Immature natural killer cell (primary cell): ENCODE measurements at regions not wholly inside any gene's neighbourhood (a gene's known extent, or its start where the extent isn't known, plus 50 kb on each side); places are given as distances from the start of the nearest gene placed in this dataset.

Experiments used
- DNase-seq, 3 donors: peaks; one replicate each; pipeline ENCODE4 v3.0.0; 2022; ENCODE audit warnings: mixed read lengths in 1 of 3
- H3K27ac Mint-ChIP-seq, 6 donors: one replicate each; pipeline ENCODE4 v1.8.0; 2020; ENCODE audit warnings: mixed read lengths in 6 of 6, mild to moderate bottlenecking in 5 of 6, inconsistent platforms in 4 of 6, moderate library complexity in 3 of 6
- H3K27me3 Mint-ChIP-seq, 3 donors: one replicate each; pipeline ENCODE4 v1.8.0; 2020 to 2021; ENCODE audit warnings: low read depth in 3 of 3, mild to moderate bottlenecking in 3 of 3, mixed read lengths in 3 of 3, moderate library complexity in 3 of 3, inconsistent platforms in 1 of 3
- H3K36me3 Mint-ChIP-seq, 3 donors: one replicate each; pipeline ENCODE4 v1.8.0; 2020; ENCODE audit warnings: mixed read lengths in 3 of 3, inconsistent platforms in 2 of 3, mild to moderate bottlenecking in 2 of 3
- H3K4me1 Mint-ChIP-seq, 2 donors: one replicate each; pipeline ENCODE4 v1.8.0; 2020; ENCODE audit warnings: inconsistent platforms in 2 of 2, mild to moderate bottlenecking in 2 of 2, mixed read lengths in 2 of 2, moderate library complexity in 1 of 2
- H3K4me3 Mint-ChIP-seq, 5 donors: one replicate each; pipeline ENCODE4 v1.8.0; 2020; ENCODE audit warnings: mild to moderate bottlenecking in 5 of 5, mixed read lengths in 5 of 5, inconsistent platforms in 3 of 5, moderate library complexity in 3 of 5
- H3K9me3 Mint-ChIP-seq, 6 donors: one replicate each; pipeline ENCODE4 v1.8.0; 2020; ENCODE audit warnings: mild to moderate bottlenecking in 6 of 6, mixed read lengths in 6 of 6, inconsistent platforms in 4 of 6, moderate library complexity in 3 of 6

DNA sequence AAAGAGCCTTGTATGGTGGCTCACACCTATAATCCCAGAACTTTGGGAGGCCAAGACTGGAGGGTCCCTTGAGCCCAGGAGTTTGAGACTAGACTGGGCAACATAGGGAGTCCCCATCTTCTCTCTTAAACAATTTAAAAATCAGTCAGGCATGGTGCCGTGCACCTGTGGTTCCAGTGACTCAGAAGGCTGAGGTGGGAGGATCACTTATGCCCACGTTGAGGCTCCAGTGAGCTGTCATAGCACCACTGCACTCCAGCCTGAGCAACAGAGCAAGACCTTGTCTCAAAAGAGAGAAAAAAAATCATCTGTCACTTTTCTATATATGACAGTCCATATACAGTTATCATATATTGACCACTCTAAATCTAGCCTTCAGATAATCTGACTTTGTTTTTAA lies 658.3 kb downstream of the LTN1 start:
- H3K27me3 Mint-ChIP-seq = peaks cover 0 to 4% (median 2%) of the 10 kb centered on the region in 3 donors
- H3K4me1 Mint-ChIP-seq = no peaks in the 10 kb centered on the region
- no peak for DNase-seq
- peaks cover 0 to 4% (median 0%) of the 10 kb centered on the region in 3 donors for H3K36me3 Mint-ChIP-seq
- no peak overlapping the region for H3K4me3 Mint-ChIP-seq
- peaks cover 0 to 14% (median 6%) of the 10 kb centered on the region in 6 donors for H3K9me3 Mint-ChIP-seq
- no peak overlapping the region for H3K27ac Mint-ChIP-seq

DNA sequence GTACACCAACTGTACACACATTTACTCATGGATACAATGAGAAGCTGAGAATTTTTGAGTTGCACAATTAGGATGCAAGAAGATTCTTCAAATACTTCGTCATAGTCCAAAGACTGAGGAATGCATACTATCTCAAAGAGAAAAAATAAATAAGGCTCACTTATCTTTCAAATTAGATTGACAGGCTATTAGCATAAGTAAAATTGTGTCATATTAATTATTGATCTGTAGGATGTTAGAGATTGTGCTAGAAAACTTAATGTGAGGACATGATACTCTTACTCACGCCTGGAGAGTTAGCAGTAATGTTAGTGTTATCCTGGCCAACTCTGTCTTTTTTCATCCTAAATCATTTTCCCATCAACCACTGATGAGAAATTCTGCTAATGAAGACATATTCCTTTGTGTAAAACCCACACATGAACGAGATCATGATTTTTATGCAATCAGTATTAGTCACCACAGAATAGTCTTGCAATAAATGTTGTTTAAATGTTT lies 659.0 kb downstream of the LTN1 start:
- H3K4me1 Mint-ChIP-seq = no peaks in the 10 kb centered on the region
- peaks cover 1 to 17% (median 10%) of the 10 kb centered on the region in 6 donors for H3K9me3 Mint-ChIP-seq
- no peak overlapping the region for H3K4me3 Mint-ChIP-seq
- H3K27me3 Mint-ChIP-seq = peaks cover 0 to 4% (median 2%) of the 10 kb centered on the region in 3 donors
- H3K36me3 Mint-ChIP-seq = peaks cover 0 to 4% (median 0%) of the 10 kb centered on the region in 3 donors
- no peak overlapping the region for H3K27ac Mint-ChIP-seq
- no peak for DNase-seq

GRCh38 chr21:28332796-28333195 lies 659.9 kb downstream of the LTN1 start:
- Mint-ChIP-seq H3K27me3 (peaks cover 0 to 6% (median 2%) of the 10 kb centered on the region in 3 donors), H3K4me1 (no peaks in the 10 kb centered on the region), H3K9me3 (peaks cover 1 to 23% (median 12%) of the 10 kb centered on the region in 6 donors), H3K27ac (no peak overlapping the region), H3K4me3 (no peak overlapping the region), H3K36me3 (peaks cover 0 to 4% (median 0%) of the 10 kb centered on the region in 3 donors)
- no peak for DNase-seq

DNA sequence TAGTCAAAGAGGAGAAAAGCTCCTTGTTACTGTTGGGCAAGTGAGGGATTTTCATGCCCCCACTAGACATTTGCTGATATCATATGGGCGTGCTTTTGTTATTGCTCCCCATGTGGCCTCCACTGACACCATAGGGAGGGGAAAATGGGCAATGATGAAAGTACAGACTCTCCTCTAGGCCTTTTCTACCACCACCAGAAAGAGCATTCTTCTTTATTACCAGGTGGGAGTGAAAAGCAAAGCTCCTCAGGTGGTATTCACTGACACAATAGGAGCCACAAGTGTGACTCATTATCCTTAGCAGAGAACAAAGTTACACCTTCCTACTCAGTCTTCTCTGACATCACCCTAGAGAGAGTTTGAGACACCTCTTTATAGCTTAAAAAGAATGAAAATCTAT lies 667.1 kb downstream of the LTN1 start:
- Mint-ChIP-seq H3K4me1 (no peaks in the 10 kb centered on the region), H3K9me3 (peaks cover 5 to 57% (median 24%) of the 10 kb centered on the region in 6 donors), H3K27me3 (peaks cover 2 to 6% (median 4%) of the 10 kb centered on the region in 3 donors), H3K27ac (no peak overlapping the region), H3K36me3 (peaks cover 0 to 4% (median 0%) of the 10 kb centered on the region in 3 donors), H3K4me3 (no peak overlapping the region)
- DNase-seq = no peak

DNA sequence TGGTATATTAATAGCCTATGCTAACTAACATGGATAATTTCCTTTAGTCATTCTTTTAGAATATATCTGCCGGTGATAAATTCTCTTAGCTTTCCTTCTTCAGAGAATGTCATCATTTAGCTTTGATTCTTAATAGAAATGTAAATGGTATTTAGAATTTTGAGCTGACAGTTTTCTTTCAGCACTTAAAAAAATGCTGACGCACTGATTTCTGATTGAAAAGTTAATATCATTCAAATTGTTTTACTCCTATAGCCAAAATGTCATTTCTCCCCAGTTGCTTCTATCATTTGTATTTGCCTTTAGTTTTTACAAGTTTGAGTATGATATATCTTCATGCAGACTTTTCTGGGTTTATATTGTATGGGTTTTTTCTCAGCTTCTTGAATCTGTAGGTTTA lies 668.0 kb downstream of the LTN1 start:
- Mint-ChIP-seq H3K36me3 (no peaks in the 10 kb centered on the region), H3K4me3 (no peak overlapping the region), H3K27ac (no peak overlapping the region), H3K9me3 (peaks cover 8 to 54% (median 22%) of the 10 kb centered on the region in 6 donors), H3K4me1 (no peaks in the 10 kb centered on the region), H3K27me3 (peaks cover 2% of the 10 kb centered on the region in 3 donors)
- DNase-seq = no peak

DNA sequence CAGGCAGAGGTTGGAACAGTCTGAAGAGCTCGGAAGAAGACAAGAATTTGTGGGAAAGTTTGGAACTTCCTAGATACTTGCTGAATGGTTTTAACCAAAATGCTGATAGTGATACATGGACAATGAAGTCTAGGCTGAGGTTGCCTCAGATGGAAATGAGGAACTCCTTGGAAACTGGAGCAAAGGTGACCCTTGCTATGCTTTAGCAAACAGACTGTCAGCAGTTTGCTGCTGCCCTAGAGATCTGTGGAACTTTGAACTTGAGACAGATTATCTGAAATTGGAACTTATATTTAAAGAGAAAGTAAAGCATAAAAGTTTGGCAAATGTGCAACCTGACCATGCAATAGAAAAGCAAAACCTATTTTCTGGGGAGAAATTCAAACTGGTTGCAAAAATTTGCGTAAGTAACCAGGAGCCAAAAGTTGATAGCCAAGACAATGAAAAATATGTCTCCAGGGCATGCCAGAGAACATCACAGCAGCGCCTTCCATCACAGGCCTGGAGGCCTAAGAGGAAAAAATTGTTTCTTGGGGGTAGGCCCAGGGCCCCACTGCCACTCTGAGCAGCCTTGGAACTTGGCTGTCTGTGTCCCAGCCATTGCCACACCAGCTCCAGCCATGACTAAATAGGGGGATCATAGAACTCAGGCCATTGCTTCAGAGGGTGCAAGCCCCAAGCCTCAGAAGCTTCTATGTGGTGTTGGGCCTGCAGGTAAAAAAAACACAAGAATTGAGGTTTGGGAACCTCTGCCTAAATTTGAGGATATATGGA lies 675.3 kb downstream of the LTN1 start:
- Mint-ChIP-seq H3K9me3 (peaks cover 6 to 31% (median 12%) of the 10 kb centered on the region in 6 donors), H3K4me1 (no peaks in the 10 kb centered on the region), H3K27me3 (peaks cover 0 to 2% (median 0%) of the 10 kb centered on the region in 3 donors), H3K4me3 (no peak overlapping the region), H3K36me3 (no peaks in the 10 kb centered on the region), H3K27ac (no peak overlapping the region)
- DNase-seq = no peak

DNA sequence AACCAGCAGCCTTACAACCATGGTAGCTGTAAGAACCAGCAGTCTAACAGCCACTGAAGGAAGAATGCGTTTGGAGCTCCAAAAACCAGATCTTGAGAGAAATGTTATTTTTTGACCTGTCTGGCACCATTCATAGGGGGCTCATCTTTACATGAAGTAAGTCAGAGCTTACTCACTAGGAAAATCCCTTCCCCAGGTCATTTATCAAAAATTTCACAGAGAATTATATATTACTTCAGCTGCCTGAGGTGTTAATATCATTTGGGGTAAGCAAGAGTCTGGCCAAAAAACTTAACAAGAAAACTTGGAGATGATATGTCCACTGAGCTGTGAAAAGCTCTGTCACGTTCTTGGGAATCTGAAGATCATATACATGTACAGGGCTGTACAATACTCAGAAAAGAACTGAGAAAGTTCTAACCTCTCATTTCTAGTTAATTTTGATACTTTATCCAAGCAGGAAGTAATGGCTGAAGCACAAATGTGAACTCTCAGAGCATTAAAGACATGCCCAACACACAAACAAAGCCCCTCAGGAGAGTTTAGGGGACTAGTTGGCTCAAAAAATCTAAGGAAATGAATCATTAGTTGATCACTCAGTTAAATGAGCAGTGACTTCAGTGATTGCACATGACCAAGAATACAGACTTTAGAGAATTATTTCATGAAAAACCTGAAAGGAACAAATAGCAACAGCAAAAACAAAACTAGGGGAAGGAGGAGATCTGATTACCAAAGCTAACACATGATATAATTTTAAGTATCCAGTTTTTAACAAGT lies 681.1 kb downstream of the LTN1 start:
- H3K4me3 Mint-ChIP-seq = no peak overlapping the region
- H3K27ac Mint-ChIP-seq = no peak overlapping the region
- H3K27me3 Mint-ChIP-seq = peaks cover 0 to under 1% (median 0%) of the 10 kb centered on the region in 3 donors
- H3K4me1 Mint-ChIP-seq = no peaks in the 10 kb centered on the region
- H3K36me3 Mint-ChIP-seq = no peaks in the 10 kb centered on the region
- DNase-seq = no peak
- H3K9me3 Mint-ChIP-seq = peaks cover 4 to 29% (median 13%) of the 10 kb centered on the region in 6 donors

- H3K9me3 Mint-ChIP-seq = peaks cover 4 to 29% (median 14%) of the 10 kb centered on the region in 6 donors
- no peak overlapping the region for H3K4me3 Mint-ChIP-seq
- H3K4me1 Mint-ChIP-seq = no peaks in the 10 kb centered on the region
- H3K27ac Mint-ChIP-seq = no peak overlapping the region
- no peaks in the 10 kb centered on the region for H3K36me3 Mint-ChIP-seq
- no peak for DNase-seq
- peaks cover 0 to 2% (median 0%) of the 10 kb centered on the region in 3 donors for H3K27me3 Mint-ChIP-seq
Observed at GRCh38 chr21:28310711-28311110, 682.0 kb downstream of the LTN1 start.

GRCh38 chr21:28310171-28310685 lies 682.4 kb downstream of the LTN1 start:
- H3K36me3 Mint-ChIP-seq = no peaks in the 10 kb centered on the region
- H3K27me3 Mint-ChIP-seq = peaks cover 0 to 2% (median 0%) of the 10 kb centered on the region in 3 donors
- no peak overlapping the region for H3K27ac Mint-ChIP-seq
- H3K4me3 Mint-ChIP-seq = no peak overlapping the region
- peaks cover 4 to 29% (median 14%) of the 10 kb centered on the region in 6 donors for H3K9me3 Mint-ChIP-seq
- H3K4me1 Mint-ChIP-seq = no peaks in the 10 kb centered on the region
- DNase-seq = no peak

- H3K27me3 Mint-ChIP-seq = peaks cover 0 to 2% (median 0%) of the 10 kb centered on the region in 3 donors
- H3K9me3 Mint-ChIP-seq = peaks cover 4 to 29% (median 14%) of the 10 kb centered on the region in 6 donors
- H3K27ac Mint-ChIP-seq = no peak overlapping the region
- H3K4me3 Mint-ChIP-seq = no peak overlapping the region
- H3K4me1 Mint-ChIP-seq = no peaks in the 10 kb centered on the region
- no peak for DNase-seq
- no peaks in the 10 kb centered on the region for H3K36me3 Mint-ChIP-seq
Observed at GRCh38 chr21:28309596-28309995, 683.1 kb downstream of the LTN1 start.

DNA sequence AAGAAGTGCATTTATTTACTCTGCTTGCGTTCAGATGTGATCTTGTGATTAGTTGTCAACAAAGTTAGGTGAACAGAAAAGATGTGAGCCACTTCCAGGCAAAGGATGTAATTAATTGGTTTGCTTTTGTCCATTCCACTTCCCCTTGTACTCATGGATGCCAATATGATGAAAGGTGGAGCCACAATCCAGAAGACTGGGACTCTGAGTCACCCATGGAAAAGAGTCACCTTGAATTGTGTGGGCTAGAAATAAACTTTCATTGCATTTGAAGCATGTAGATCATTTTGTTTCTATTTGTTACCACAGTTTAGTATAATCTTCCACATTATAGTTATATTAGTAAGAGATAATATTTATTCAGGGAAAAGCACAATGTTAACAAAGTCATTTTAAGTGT lies 684.2 kb downstream of the LTN1 start:
- DNase-seq = no peak
- H3K4me3 Mint-ChIP-seq = no peak overlapping the region
- no peaks in the 10 kb centered on the region for H3K4me1 Mint-ChIP-seq
- no peak overlapping the region for H3K27ac Mint-ChIP-seq
- peaks cover 4 to 28% (median 14%) of the 10 kb centered on the region in 6 donors for H3K9me3 Mint-ChIP-seq
- peaks cover 0 to 2% (median 2%) of the 10 kb centered on the region in 3 donors for H3K27me3 Mint-ChIP-seq
- H3K36me3 Mint-ChIP-seq = no peaks in the 10 kb centered on the region

DNA sequence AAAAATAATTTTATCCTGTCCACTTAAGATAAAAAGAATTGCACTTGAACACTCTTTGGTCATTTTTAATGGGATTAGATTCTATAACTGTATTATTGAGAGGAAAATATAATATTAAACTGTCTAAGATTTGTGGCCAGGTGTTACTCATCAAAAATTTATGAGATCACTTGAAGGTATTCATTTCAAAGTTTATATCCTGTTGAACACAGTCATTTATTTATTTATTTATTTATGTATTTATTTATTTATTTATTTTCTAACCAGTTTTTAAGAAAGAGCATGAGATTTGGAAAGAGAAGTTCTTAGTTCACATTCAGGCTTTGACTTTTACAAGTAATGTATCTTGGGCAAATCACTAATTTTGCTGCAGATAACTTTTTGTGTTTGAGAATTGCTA lies 692.7 kb downstream of the LTN1 start:
- no peak for DNase-seq
- Mint-ChIP-seq H3K4me1 (no peaks in the 10 kb centered on the region), H3K27ac (no peak overlapping the region), H3K27me3 (peaks cover 2 to 3% (median 2%) of the 10 kb centered on the region in 3 donors), H3K9me3 (no peaks in the 10 kb centered on the region), H3K36me3 (no peaks in the 10 kb centered on the region), H3K4me3 (no peak overlapping the region)

- Mint-ChIP-seq H3K27me3 (peaks cover 0 to 3% (median 2%) of the 10 kb centered on the region in 3 donors), H3K4me3 (no peak overlapping the region), H3K36me3 (no peaks in the 10 kb centered on the region), H3K4me1 (no peaks in the 10 kb centered on the region), H3K27ac (no peak overlapping the region), H3K9me3 (peaks cover 0 to 2% (median 0%) of the 10 kb centered on the region in 6 donors)
- no peak for DNase-seq
Observed at GRCh38 chr21:28298251-28298672, 694.4 kb downstream of the LTN1 start.

DNA sequence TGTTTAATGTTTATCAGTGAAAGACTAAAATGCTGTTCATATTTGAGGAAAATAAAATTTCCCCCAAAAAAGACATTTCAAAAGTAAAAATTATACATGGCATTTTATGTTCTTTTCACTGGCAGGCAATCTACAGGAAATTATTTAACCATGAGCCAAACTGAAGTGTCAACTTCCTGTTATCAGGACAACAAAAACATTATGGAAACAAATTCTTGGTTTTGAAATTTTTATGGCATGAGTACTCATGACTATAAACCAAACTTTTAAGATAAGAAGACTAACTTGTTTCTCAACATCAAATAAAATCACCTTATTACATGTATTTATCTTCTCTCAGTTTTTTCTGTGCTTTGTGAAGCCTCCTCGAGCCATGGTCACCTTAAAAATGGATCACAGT lies 698.6 kb downstream of the LTN1 start:
- H3K9me3 Mint-ChIP-seq = peaks cover 5 to 15% (median 7%) of the 10 kb centered on the region in 6 donors
- no peaks in the 10 kb centered on the region for H3K4me1 Mint-ChIP-seq
- peaks cover 0 to 3% (median 2%) of the 10 kb centered on the region in 3 donors for H3K27me3 Mint-ChIP-seq
- no peaks in the 10 kb centered on the region for H3K36me3 Mint-ChIP-seq
- no peak overlapping the region for H3K4me3 Mint-ChIP-seq
- DNase-seq = no peak
- H3K27ac Mint-ChIP-seq = no peak overlapping the region
